DMS114 treated with DMSO at 0.1 percent for 48 hours (cell line): ENCODE measurements at regions not wholly inside any gene's neighbourhood (a gene's known extent, or its start where the extent isn't known, plus 50 kb on each side); places are given as distances from the start of the nearest gene placed in this dataset.

ENCODE experiments used
- DNase-seq: peaks from one replicate; lab custom pipeline; 2025; ENCODE audit not compliant: unreplicated experiment; lab: John Stamatoyannopoulos, UW

DNA sequence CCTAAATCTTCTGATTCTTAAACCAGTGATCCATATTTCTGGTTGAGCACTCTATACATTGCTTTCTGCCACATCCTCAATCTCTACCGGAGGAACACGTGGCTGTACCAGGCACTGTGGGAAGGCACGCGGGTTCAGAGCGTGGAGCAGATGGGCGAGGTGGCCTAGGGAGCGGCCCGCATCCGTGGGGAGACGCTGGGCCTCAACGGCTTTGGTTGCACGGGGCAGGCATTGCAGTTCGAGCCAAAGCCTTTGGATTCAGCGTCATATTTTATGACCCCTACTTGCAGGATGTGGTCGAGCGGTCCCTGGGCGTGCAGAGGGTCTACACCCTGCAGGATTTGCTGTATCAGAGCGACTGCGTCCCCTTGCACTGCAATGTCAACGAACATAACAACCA is 197.2 kb upstream of the RGMB start:
- DNase-seq, result no peak

- no peak for DNase-seq
Observed at GRCh38 chr5:98578438-98578837, 195.0 kb upstream of the RGMB start.

GRCh38 chr5:98581112-98581997 is 192.1 kb upstream of the RGMB start:
- DNase-seq, result no peak

GRCh38 chr5:98583586-98583985 is 189.9 kb upstream of the RGMB start:
- no peak for DNase-seq

GRCh38 chr5:98585661-98586310 is 187.7 kb upstream of the RGMB start:
- DNase-seq, result no peak

- no peak for DNase-seq
Observed at GRCh38 chr5:98586581-98586980, 186.9 kb upstream of the RGMB start.

DNA sequence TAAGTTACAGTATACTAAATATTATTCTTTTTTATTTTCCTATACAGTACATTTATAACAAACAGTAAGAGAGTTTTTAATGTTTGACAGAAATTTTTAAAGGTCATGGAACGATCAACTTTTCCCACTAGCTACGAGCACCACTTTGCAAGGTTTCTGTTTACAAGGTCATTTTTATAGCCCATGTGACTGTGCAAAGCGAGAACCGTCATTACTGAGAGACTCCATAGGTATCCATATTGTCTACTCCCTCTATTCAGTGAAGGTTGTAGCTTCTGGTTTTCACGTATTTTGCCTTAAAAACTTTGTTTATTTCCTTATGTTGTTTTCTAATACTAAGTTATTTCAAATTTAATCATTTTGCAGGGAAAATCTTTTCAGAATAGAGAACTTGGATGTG is 186.3 kb upstream of the RGMB start:
- DNase-seq, result no peak

DNA sequence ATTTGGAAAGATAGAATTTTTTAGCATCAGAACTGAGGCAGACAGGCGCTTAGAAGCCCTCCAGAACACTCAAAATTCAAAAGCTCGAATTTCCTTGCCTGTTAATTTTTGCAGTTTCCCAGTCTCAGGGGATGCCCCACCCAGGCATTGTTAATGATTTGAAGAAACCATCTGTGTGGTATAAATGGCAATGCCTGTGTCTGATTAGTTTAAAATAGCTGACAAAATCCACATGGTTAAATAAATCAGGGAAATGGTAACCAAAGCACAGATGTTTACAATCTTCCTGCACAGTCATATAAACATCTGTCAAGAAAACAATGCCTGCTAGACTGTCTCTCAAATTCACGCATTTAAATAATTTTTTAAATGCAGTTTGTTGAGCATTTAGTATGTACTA is 185.2 kb upstream of the RGMB start:
- DNase-seq, result no peak

DNA sequence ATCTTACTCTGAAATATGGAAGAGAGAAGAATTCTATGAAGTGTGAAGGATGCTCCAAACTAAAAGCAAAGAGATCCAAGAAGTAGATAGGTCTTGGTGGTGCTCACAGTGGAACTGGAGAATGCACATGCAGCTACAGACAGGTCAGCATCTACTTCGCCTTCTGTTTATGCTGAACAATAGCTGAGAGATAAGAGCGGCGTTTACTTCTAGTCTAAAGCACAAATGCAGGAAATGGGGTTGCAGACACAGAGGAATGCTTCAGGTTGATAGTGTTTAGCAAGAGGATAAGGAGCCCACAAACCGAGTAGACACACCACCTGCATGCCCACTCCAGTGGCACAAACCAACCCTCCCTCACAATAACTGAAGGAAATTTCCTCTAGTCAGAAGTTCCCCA is 180.0 kb upstream of the RGMB start:
- no peak for DNase-seq

DNA sequence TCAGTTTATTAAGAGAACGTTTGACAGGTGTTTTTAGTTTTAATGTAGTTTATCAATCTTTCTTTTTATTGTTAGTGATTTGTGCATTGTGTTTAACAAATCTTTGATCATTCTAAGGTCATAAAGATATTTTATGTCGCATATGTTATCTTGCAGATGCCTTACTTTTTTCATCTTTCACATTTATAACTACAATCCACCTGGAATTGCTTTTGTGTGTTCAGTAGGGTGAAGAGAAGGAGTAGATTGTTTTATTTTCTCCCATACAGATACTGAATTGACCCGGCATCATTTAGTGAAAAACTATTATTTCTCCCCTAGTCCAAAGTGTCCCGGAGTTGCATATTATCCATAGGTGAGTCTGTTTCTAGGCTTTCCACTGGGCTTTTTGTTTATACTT is 179.4 kb upstream of the RGMB start:
- DNase-seq, result no peak

GRCh38 chr5:98599016-98599415 is 174.4 kb upstream of the RGMB start:
- no peak for DNase-seq

DNA sequence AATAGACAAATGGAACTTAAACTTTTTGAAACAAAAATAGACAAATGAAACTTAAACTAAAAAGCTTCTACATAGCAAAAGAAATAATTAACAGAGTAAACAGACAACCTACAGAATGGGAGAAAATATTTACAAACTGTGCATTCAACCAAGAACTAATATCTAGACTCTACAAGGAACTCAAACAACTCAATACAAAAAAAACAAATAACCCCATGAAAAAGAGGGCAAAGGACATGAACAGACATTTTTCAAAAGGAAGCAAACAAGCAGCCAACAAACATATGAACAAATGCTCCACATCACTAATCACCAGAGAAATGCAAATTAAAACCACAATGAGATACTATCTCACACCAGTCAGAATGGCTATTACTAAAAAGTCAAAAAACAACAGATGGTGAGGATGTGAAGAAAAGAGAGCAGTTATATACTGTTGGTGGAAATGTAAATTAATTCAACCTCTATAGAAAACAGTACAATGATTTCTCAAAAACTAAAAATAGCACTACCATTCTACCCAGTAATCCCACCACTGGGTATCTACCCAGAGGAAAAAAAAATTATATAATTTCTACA is 170.8 kb upstream of the RGMB start:
- no peak for DNase-seq

GRCh38 chr5:98603456-98603855 is 170.0 kb upstream of the RGMB start:
- no peak for DNase-seq

- DNase-seq, result no peak
Observed at GRCh38 chr5:98604301-98604700, 169.2 kb upstream of the RGMB start.

GRCh38 chr5:98604721-98605425 is 168.6 kb upstream of the RGMB start:
- DNase-seq, result no peak

DNA sequence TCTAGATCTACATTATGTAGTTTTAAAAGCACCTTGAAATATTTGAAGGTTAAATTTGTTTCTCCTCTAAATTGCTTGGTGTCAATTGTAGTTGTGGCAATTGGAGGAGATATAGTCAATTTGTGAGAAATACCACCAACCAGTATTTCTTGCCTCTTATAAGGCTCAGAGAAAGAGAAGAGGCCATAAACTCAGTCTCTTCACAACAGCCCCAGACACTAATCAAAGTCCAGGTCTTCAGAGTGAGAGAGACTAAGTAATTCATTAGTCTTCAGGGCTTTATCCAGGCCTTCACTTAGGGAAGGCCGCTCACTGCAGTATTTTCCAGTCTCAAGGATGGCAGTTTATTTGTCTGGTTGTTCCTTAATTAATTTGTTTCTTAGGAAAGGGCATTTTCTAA is 168.0 kb upstream of the RGMB start:
- no peak for DNase-seq

- no peak for DNase-seq
Observed at GRCh38 chr5:98606961-98607360, 166.5 kb upstream of the RGMB start.

GRCh38 chr5:98608052-98608451 is 165.4 kb upstream of the RGMB start:
- DNase-seq, result no peak

GRCh38 chr5:98614341-98614740 is 159.1 kb upstream of the RGMB start:
- DNase-seq, result no peak

GRCh38 chr5:98621821-98622220 is 151.6 kb upstream of the RGMB start:
- DNase-seq, result no peak

DNA sequence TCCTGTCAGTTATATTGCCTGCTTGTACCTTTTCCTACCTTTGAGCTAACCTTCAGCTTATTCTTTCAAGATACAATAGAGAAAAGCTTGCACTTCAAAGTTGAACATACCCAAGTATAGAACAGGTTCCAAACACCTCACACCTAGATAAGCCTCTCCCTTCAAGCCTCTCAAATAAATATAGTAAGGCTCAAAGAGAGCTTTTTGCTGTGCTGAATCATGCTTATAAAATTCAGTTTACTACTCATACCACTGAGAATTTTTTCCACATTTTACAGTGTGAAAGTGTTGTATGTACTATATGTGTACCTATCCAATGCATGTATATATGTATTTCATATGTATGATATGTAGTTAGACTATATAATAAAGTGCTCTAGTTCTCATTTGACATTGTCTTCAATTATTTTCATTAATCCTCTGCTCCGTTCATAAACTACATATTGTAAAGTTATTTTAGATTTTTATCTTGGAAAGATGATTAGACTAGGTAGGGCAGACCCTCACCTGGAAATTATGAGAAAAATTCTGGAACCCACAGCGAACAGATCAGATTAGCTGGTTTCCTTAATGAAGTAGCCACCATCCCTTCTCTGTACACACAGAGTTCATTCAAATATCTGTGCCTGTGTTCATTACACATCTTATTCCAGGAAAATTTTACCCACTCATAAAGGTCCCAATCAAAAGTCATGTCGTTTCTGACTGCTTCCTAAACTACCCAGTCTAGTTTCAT is 149.2 kb upstream of the RGMB start:
- no peak for DNase-seq
